GM19455 (cell line): ENCODE measurements at regions not wholly inside any gene's neighbourhood (a gene's known extent, or its start where the extent isn't known, plus 50 kb on each side); places are given as distances from the start of the nearest gene placed in this dataset.

Experiments
- ATAC-seq: cut with Tn5 transposase; IDR thresholded peaks from one replicate; pipeline ENCODE4 v1.9.1; 2021; ENCODE audit not compliant: unreplicated experiment

- ATAC-seq: no peak
Observed at GRCh38 chr4:138927072-138927471, 88.5 kb upstream of the NOCT start.

GRCh38 chr4:138925495-138925894 is 90.1 kb upstream of the NOCT start:
- no peak for ATAC-seq

DNA sequence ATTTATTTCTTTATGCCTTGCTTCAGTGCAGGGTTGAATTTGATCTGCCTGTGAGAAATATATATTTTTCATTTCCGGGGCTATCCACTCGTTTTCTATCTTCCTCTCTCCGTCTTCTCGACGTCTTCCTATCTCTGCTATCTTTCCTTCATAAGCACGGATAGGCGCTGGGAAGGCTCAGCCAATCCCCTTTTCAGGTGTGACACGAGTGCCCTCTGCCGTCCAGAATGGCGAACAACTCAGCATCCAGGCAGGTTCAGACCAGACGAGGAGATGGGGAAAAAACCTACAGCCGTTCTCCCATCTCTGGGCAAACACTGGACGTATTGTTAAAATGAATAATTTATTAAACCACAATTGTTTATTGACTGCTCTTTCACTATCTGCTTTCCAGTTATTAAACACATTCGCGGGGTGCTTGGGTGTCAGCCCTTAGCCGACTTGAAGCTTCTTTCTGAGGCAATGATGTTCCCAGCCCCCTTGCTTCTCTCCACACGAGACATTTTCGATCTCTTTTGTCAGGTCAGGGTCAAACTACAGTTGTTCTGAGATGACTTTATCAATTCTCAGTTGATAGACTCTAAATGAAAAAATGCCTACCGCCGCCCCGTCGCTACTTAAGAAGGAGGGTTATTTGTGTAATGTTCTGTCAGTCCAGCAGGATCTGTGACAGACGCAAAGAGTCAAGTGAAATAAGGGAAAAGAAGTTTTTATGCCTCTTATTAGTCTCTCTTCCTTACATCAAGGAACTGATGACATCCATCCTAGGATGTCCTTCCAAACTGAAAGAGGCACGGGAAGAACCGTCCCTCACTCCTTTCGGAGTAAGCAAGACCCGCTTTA is 96.3 kb upstream of the NOCT start:
- no peak for ATAC-seq

- ATAC-seq: no peak
Observed at GRCh38 chr4:138918169-138918869, 97.3 kb upstream of the NOCT start.

GRCh38 chr4:138916763-138917162 is 98.8 kb upstream of the NOCT start:
- ATAC-seq: no peak

- ATAC-seq: no peak
Observed at GRCh38 chr4:138915756-138916155, 99.8 kb upstream of the NOCT start.

DNA sequence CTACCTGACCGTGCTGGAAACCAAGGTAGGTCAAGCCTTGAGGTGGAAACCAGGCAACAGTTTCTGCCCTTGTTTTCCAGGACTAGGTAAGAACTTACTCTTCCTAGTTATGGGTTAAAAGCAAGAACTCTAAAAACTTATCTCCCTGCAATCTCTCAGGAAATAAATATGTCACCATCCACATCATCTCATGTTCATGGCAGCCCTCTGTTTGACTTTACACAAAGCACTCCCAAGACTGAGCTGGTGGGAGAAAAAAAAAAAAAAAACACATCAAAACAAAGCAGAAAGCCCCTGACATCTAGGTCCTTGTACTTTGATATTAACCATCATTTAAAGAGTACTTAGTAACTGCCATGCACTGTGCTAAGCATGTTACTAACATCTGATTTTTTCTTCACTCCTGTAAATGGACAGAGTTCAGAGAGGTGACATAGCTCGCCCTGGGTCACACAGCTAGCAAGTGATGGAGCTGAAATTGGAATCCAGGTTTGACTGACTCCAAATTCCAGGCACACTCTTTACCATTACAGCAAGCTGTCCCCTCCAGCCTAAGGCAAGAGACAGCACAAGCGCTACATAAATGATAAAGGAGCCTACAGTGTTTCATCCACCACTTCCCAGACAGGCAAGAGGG is 102.8 kb upstream of the NOCT start:
- ATAC-seq: no peak

- ATAC-seq: no peak
Observed at GRCh38 chr4:138911909-138912703, 103.5 kb upstream of the NOCT start.

DNA sequence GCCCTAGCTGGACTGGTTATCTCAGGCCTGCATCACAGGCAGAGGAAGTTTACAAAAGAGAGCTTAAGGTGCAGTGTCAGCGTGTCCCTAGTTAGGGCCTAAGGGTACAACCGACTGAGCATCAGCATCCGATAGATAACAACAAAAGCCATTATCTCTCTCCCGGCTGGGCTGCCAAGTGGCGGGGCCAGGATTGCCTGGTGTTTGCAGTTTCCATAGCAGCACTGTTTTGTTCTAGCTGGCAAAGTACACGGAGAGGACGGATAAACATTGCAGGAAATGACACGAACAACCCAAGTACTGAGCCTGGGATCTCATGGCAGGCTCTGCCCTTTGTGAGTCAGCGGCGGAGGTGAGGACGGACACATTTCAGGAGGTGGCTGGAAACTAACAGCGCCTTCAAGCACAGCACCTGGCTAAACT is 104.7 kb upstream of the NOCT start:
- ATAC-seq: no peak

DNA sequence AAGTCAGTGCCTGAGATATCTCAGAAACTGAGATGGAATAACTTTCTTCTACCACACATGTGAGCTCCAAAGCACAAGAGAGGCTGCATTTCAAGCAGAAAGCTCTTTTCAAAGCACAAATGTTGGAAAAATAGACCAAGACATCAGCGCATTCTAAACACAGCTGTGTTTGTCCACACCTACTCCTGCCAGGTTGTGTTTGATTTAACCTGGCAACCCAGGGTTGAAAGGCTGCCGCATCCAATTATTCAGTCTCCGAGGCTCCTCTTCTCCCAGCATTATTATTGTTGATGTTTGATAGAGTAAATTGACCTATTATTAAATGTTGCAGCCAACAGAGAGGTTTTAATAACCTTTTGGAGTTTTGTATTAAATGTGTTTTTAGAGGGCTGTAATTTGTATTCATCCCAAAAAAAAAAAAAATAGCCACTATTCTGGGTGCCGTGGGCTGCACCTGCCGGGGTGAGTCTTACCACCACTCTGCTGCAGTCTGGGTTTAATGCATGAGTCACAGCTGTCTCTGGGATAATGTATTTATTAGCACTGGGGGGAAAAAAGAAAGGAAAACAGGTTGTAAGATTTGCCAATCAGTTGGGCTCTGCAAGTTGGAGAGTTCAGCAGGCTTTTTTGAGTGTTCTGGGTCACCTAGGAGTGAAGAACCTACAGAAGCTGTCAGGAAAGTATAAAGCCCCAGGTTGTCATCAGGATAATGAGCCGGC is 105.2 kb upstream of the NOCT start:
- no peak for ATAC-seq

DNA sequence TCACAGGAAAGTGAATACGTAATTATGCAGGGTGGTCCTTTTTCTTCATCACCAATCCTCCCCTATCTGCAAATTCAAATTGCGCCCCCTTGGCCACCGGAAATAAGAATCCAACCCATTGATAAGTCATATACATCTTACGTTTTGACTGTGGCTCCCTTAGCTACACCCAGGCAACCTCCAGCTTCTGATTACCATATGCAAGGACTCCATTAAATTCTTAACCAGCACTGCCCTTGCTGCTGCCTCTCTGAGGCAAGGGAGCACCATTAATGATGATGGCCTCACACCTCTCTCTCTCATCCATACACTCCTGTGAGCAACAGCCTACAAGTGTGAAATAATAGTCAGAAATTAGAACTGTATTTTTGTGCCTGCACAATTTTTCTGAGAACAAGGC is 106.0 kb upstream of the NOCT start:
- no peak for ATAC-seq

DNA sequence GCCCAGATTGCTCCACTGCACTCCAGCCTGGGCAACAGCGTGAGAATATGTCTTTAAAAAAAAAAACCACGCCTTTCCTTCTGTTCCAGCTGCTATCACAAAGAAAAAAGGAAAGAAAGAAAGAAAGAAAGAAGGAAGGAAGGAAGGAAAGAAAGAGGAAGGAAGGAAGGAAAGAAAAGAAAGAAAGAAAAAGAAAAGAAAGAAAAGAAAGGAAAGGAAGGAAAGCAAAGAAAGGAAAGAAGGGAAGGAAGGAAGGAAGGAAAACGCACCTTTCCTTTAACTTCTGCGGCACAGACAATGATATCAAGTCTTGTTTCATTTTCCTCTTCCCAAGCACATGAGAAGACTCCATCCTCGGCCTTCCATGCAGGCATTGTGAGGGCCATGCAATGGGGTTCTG is 107.4 kb upstream of the NOCT start:
- no peak for ATAC-seq

DNA sequence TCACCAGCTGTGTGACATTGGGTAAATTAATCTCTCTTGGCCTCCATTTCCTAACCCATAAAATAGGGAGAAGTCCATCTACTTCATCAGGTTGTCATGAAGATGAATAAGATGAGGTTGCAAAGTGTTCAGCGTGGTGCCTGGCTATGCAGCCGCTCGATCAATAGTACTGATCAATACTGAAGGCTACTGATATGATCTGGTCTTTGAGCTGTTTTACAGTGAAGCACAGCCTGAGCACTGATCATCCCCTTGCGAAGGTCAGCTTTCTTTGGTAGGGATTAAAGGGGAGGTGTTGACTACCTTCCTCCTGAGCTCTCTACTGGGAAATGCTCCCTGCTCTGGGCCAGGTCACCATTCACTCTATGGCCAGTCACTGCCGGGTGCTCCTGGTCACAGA is 108.4 kb upstream of the NOCT start:
- no peak for ATAC-seq

DNA sequence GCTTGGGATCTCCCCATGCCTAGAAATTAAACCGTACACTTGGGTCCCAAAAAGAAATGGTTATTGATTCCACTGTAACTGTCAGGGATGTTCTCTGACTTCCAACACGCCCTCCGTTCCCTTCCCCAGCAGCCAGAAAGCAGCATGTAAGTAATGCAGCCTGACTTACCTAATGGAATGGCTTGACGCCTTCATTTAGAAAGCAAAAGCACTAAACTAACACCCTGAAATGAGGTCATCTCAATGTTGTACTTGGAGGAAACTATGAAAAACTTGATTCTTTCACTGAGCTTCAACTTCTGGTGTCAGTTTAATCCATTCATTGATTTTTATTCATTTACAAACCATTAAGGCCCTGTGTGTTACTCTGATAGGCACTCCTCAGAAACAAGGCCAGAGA is 110.8 kb upstream of the NOCT start:
- ATAC-seq: no peak

- ATAC-seq: no peak
Observed at GRCh38 chr4:138903185-138903584, 112.4 kb upstream of the NOCT start.

DNA sequence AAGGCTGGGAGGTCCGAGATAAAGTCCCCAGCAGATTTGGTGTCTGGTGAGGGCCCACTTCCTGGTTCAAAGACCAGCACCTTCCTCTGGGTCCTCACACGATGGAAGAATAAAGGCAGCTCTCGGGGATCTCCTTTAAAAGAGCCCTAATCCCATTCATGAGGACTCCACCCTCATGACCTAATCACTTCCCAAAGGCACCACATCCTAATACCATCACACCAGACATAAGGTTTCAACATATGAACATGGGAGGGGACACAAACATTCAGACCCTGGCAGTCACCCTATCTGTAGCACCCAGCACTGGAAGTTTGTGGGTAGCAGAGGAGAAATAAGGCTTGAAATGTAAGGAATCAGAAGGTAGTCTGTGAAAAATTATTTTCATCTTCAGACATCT is 112.9 kb upstream of the NOCT start:
- ATAC-seq: no peak

GRCh38 chr4:138901177-138901576 is 114.4 kb upstream of the NOCT start:
- no peak for ATAC-seq

DNA sequence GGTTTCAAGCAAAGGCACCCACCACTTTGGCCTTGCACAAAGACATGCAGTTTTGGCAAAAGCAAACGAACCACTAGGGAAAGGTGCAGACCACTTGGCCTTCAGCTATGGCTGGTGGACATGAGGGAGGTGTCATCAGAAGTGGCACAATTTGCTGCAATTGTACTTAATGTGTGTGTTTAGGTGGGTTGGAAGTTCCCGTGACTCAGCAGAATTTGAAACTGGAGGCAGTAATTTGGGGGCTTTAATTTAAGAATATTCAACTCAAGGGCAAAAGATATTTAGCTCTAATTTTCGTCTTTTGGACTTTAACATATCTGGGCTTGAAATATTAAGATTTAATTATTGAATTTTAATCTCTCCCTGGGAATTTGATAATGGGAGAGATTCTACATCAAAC is 115.6 kb upstream of the NOCT start:
- no peak for ATAC-seq

DNA sequence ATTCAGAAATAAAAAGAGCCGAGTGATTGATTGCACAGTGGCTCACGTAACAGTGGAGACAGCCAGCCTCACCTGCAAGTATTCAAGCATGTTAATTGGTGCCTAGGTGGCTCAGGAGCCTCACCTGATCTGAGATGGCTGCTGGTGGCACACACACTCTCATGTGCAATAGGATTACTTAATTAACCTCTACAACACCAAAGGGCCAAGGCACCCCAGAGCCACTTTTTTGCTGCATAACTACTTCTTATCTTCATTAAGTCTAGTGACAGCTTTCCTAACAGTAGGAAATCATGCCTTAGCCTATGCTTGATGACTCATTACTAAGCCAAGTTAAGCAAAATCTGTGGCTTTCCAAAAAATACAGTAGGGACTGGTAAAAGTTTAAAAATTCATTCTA is 117.3 kb upstream of the NOCT start:
- no peak for ATAC-seq

GRCh38 chr4:138897811-138898226 is 117.8 kb upstream of the NOCT start:
- ATAC-seq: no peak

- no peak for ATAC-seq
Observed at GRCh38 chr4:138894709-138895108, 120.9 kb upstream of the NOCT start.
